ACHN (cell line): ENCODE measurements at regions not wholly inside any gene's neighbourhood (a gene's known extent, or its start where the extent isn't known, plus 50 kb on each side); places are given as distances from the start of the nearest gene placed in this dataset.

Experiments
- DNase-seq: peaks from one replicate; pipeline ENCODE4 v3.0.0-alpha.2; 2015
- in situ Hi-C: cut with HindIII; loops from 2 replicates; pipeline ENCODE4 v1.10.0; 2017; ENCODE audit warnings: low sequenced_read_pairs, low pct_ligation_motif_present, low pct_unique_long_range_greater_than_20kb

DNA sequence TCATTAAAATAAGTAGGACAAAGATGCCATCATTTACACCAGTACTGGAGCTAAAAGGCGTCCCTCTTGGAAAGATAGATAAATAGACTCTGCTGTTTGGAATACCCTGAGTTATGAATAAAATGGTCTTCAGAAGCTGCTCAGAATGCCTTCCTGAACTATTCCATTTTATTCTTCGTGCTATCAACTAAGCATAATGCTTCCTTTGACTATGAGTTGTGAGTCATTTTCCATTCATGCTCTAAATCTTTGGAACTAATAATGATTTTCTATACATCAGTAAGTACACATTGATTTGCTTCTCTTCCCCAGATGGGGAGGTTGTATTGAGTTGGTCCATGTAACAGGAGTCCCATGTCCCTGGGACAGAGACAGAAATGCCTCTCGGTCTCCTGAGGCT is 98.3 kb upstream of the PDE7B start:
- in situ Hi-C loops: no loop called here
- no peak for DNase-seq

DNA sequence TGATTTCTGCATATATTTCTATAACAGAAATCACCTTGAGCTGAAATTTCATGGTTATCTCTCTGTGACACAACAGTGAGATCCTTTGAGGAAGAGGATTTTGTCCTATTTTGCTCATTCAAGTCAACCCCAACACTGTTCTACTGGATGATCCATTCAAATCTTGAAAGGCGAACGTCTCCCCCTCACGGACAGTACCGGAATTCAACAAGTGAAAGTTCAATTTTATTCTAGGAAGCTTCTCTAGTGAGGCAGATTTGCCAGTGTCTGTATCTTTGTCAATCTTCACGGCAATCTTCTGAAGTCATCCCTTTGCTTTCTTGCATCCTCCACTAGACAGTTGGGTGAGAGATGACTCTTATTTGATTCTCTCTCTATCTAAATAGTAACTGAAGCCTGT is 91.7 kb upstream of the PDE7B start:
- DNase-seq: no peak
- in situ Hi-C loops: no loop called here

DNA sequence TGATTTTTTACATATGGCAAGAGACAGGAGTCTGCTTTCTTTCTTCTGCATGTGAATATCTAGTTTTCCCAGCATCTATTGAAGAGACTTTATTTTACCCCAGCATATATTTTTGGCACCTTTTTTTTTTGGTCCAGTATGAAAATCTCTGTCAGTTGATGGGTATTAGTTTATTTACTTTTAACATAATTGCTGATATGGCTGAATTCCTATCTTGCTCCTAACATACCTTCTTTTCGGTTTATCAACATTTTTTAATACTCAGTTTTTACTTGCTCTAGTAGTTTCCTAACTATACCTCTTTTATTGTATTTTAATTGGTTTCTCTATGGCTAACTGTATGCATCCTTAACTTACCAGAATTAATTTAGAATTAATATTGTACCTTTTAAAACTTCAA is 77.5 kb upstream of the PDE7B start:
- no peak for DNase-seq
- in situ Hi-C loops: no loop called here

DNA sequence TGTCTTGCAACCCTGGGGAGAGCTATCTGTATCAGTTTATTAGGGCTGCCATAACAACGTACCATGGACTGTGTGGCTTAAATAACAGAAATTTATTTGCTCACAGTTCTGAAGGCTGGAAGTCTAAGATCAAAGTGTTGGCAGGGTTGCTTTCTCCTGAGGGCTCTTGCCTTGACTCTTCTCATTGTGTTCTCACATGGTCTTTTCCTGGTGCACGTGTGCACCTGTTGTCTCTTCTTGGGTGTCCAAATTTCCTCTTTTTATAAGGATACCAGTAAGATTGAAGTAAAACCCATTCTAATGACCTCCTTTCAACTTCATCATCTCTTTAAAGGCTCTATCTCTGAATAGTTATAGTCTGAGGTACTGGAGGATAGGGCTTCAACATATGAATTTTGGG is 72.3 kb upstream of the PDE7B start:
- DNase-seq: no peak
- in situ Hi-C loops: no loop called here

DNA sequence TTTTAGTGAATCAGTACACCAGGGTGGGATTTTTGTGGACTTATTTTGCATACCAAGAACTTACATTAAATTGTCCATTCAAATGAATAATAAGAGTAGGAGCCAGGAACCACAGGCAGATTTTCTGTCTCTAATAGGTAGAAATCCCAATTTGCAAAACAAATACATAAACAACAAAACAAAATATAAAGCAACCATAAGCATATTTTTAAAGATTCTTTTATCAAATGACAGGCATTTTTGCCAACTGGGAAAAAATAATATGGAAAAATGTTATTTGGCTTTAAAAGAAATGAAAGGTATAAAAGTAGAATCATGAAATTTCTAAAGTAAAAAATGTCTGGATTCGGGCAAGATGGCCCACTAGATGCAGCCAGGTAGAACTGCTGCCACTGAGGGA is 71.2 kb upstream of the PDE7B start:
- in situ Hi-C loops: no loop called here
- DNase-seq: no peak

DNA sequence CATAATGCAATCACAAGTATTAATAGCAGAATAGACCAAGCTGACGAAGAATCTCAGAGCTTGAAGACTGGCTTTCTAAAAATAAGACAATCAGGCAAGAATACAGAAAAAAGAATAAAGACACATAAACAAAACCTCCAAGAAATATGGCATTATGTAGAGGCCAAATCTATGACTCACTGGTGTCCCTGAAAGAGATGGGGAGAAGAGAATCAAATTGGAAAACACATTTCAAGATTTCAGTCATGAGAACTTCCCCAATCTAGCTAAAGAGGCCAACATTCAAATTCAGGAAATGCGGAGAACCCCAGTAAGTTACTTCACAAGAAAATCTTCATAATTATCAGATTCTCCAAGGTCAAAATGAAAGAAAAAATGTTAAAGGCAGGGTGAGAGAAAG is 69.0 kb upstream of the PDE7B start:
- no peak for DNase-seq

DNA sequence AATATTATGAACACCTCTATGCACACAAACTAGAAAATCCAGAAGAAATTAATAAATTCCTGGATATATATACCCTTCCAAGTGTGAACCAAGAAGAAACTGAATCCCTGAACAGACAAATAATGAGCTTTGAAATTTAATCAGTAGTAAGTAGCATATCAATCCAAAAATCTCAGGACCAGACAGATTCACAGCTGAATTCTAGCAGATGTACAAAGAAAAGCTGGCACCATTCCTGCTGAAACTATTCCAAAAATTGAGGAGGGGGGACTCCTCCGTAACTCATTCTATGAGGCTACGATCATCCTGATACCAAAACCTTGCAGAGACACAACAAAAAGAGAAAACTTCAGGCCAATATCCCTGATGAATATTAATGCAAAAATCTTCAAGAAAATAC is 67.0 kb upstream of the PDE7B start:
- DNase-seq: no peak
- in situ Hi-C loops: no loop called here

More for the DNA sequence above, 69.0 kb upstream of the PDE7B start:
- in situ Hi-C loops: no loop called here

DNA sequence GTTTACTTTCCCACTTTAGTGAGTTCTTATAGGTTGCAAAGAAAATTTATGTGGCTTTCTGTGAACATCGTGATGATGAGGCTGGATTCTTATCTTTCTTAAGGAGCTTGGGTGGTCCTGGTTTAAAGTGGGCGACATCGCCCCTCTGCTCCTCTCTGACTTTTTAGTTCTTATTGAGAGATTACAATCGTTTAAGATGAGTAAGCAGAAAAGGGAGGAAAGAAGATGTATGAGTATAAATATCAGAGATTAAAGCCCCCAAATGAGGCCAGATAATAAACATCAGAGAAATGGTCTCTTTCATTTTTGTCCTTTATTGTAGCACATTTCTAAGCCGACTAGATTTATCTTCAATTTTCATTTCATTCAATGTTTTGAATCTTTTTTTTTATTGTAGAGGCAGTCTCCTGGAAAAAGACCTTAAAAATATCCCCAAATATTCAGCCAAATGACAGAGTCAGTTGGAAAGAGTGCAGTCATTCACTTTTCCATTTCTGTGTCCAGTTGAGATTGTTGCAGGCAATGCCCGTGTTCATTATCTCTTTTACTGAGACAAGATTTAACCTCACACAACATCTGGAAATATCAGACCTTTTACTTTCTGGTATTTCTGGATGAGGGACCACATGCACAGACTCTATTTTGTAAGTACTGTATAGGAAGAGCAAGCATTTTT is 62.0 kb upstream of the PDE7B start:
- DNase-seq: no peak
- in situ Hi-C loops: no loop called here

DNA sequence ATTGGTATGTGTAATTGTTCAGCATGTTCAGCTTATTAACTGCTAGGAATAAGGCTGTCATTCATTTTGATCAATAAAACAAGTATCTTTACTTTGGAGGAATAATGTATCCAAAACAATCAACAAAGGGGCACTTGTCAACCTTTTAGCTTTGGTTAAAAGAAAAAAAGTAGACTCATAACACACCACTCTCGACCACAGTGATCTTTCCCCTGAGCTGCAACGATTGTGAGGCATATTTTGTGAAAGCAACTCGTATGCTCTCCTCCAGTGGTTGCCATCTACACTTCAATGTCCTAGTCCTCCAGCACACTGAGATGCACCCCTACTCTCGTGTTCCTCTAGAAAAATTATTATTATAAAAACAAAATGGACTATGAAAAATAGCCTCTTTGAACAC is 60.1 kb upstream of the PDE7B start:
- no peak for DNase-seq
- in situ Hi-C loops: no loop called here

DNA sequence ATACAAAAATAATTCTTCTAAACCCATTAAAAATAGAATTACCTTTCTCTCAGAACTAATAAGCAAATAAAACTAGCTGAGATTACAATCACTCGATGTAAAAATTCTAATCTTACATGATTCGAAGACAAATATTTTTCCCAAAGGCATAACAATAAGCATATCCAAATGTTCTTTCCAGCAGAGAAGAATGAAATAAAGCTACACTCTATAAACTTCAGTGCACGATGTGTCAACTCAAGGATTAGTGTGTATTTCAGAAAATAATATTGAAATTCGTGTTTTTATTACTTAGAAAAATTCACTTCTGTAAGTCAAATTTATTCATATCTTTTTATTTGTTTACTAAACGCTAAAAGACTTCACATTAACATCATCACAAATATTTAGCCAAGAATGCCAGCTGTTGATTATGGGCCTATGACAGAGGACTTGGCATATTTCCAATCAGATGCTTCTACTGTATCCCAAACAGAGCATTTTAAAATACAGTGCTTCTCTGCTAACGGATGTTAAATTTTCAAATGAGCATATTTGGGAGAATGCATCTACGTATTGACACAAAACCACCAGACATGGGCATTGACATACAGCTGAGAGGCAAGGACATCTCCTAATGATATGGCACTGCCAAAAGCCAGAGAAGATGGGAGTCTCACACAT is 54.7 kb upstream of the PDE7B start:
- in situ Hi-C loops: no loop called here
- no peak for DNase-seq

DNA sequence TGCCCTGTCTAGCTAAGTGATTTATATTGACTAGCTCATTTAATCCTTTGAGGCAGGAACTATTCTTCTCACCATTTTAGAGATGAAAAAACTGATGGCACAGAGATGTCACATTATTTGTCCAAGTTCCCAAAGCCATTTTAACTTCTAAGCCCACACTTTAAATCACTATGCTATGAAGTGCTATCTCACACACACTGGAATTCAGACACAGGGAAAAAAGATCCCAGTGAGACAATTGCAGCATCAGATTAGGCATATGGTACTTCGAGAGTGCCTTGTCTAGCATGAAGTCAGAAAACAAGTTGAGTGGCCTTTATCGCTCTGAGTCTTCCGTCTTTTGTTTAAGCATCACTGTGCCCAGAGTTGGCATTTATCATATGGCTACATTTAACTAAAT is 54.1 kb upstream of the PDE7B start:
- no peak for DNase-seq
- in situ Hi-C loops: no loop called here

DNA sequence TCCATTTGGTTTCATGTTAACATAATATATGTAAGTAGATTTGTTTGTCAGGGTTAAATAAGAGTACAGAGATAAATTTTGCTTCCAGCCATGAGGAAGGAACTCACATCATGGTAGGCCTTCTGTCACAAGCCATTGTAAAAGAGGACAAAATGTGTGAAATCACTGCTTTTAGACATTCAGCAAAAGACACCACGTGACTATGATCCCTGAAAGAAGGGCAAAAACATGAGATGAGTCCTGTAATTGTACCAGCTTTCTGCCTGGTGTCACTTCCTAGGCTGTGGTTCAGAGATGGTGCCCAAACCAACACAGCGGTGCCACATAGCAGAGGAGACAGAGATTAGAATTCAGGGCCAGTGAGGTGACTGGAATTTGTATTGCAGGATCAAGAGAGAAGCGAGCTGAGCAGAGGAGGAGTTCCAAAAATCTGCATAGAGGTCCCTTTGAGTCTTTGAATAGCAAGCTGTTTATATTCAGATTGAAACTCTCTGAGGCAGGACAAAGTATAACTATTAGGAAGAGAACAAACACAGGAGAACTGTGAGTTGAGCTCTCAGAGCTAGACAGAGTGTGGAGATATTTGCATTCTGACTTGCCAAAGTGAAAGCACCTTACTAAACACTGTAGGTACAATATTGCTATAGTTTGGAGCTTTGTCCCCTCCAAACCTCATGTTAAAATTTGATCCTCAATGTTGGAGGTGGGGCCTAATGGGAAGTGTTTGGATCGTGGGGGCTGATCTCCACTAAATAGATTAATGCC is 52.6 kb upstream of the PDE7B start:
- no peak for DNase-seq
- in situ Hi-C loops: no loop called here
